Heart right ventricle (tissue), 16 donors: ENCODE measurements at regions not wholly inside any gene's neighbourhood (a gene's known extent, or its start where the extent isn't known, plus 50 kb on each side); places are given as distances from the start of the nearest gene placed in this dataset.
A peak's percentile ranks its signal among the peaks of the same experiment; 100 is the strongest.

ENCODE experiments used
- ATAC-seq, 8 donors: fragments of 200-7000 bp; cut with Tn5 transposase; one replicate each; pipeline ENCODE4 v1.9.1; 2020; ENCODE audit warnings: mild to moderate bottlenecking in 8 of 8, moderate library complexity in 8 of 8, moderate number of reproducible peaks in 1 of 8
- DNase-seq, 2 donors: peaks; one replicate each; pipeline ENCODE4 v3.0.0-alpha.2; 2020
- H3K27ac ChIP-seq, 10 donors: fragments of 200-600 bp; sonication (generic) in 2 of 10; one replicate each; pipeline versions ENCODE4 v1.5.0 to v1.8.0; 2020 to 2022; ENCODE audit warnings: mild to moderate bottlenecking in 3 of 10
- H3K27me3 ChIP-seq, 7 donors: fragments of 200-600 bp; one replicate each; pipeline ENCODE4 v1.8.0; 2021 to 2022; ENCODE audit warnings: mild to moderate bottlenecking in 2 of 7
- H3K36me3 ChIP-seq, 9 donors: fragments of 200-600 bp; sonication (generic) in 1 of 9; one replicate each; pipeline versions ENCODE4 v1.5.0 to v1.8.0; 2020 to 2022; ENCODE audit warnings: mild to moderate bottlenecking in 2 of 9
- H3K4me1 ChIP-seq, 9 donors: fragments of 200-600 bp; sonication (generic) in 1 of 9; one replicate each; pipeline versions ENCODE4 v1.5.0 to v1.8.0; 2020 to 2022; ENCODE audit warnings: mild to moderate bottlenecking in 4 of 9
- H3K4me3 ChIP-seq, 10 donors: fragments of 200-600 bp; sonication (generic) in 2 of 10; one replicate each; pipeline versions ENCODE4 v1.5.0 to v1.8.0; 2020 to 2022; ENCODE audit warnings: mild to moderate bottlenecking in 7 of 10, moderate library complexity in 2 of 10
- H3K9me3 ChIP-seq, 11 donors: fragments of 200-600 bp in 10 of 11; sonication (generic) in 2 of 11; one replicate each; pipeline versions ENCODE4 v1.5.0 to v1.8.0; 2013 to 2022; ENCODE audit warnings: mild to moderate bottlenecking in 2 of 11, control low read depth in 1 of 11, moderate library complexity in 1 of 11
- CTCF ChIP-seq, 9 donors: fragments of 200-600 bp; sonication (generic) in 2 of 9; IDR thresholded peaks; one replicate each; pipeline versions ENCODE4 v1.5.0 to v1.8.0; 2021 to 2022; ENCODE audit warnings: antibody characterized with exemption in 9 of 9, mild to moderate bottlenecking in 5 of 9, moderate library complexity in 1 of 9
- WGBS, 2 donors: extraction: QIAGEN DNeasy Blood & Tissue Kit; methylation state at CpG; one replicate each; pipeline ENCODE4 v1.1.7; 2013; ENCODE audit warnings: inconsistent platforms in 1 of 2; 5-methylcytosine and 5-hydroxymethylcytosine counted together
- intact Hi-C, 10 donors: fragments of 100-400 bp; cut with DNase I; formaldehyde crosslinking; loops; one replicate each; pipeline versions ENCODE4 v1.11.1 to v1.14.2; 2022
- donor health status: Arrhythmogenic right ventricular cardiomyopathy.
- donor health status: ischemic (EF 13 %, LVEDD 7.1; RV severe dilation, severe dysfunction).
- donor health status: healthy with polysubstance abuse.
- donor health status: DM: no; HTN: yes; CAD: no.
- donor health status: DM: no; HTN: no; CAD: no.
- donor health status: ischemic (EF 25% LVEDD 6.9; RV normal size, moderate dysfunction).
- donor health status: ischemic (EF 25% LVEDD 5.7; RV mildly dilated, moderate dysfunction).
- donor health status: healthy.
- donor health status: DM: yes; HTN: yes; CAD: no.
- donor health status: Ischemic cardiomyopathy.
- donor health status: ischemic (EF 35%, LVEDD 5.7; RV mildly dilated, moderate dysfunction).
- donor health status: nonischemic (EF 11% LVEDD 7.7; RV severe dilation, severe dysfunction).
- donor health status: DM: yes; HTN: yes; CAD: no.
- donor health status: PGD.
- donor health status: ischemic (EF 29% LVEDD 5.4; RV normal size, mild dysfunction).
- donor health status: nonischemic (EF 23%, LVEDD 6.1; RV moderate dilation, normal function).

- Histone ChIP-seq H3K36me3 (no peaks in the 10 kb centered on the region), H3K27ac (peak overlapping the region in 4 of 10 donors; percentile 16 to 78 (median 36)), H3K4me3 (no peak overlapping the region), H3K4me1 (peaks cover 0 to 29% (median 5%) of the 10 kb centered on the region in 9 donors), H3K9me3 (peaks cover 0 to 2% (median 0%) of the 10 kb centered on the region in 11 donors), H3K27me3 (no peaks in the 10 kb centered on the region)
- peak in 5 of 8 donors; percentile 15 to 34 (median 27) for ATAC-seq
- intact Hi-C loops: loop anchor here in 1 of 10 donors (5.0 kb wide), 1 partner anchor 36 kb away; no protein-coding TSS in a partner anchor
- DNase-seq: peak in 1 of 2 donors; percentile 6
- no peak for TF ChIP-seq CTCF (IDR thresholded peaks at IDR 0.05)
- 60 to 65% methylated on average over 7 of the region's 7 CpGs for WGBS, 2 donors
These were observed 316.9 kb upstream of the ZEB2 start for GRCh38 chr2:144836635-144837350.

- WGBS, 2 donors: 51 to 59% methylated on average over 4 of the region's 4 CpGs
- no peak overlapping the region for H3K4me3 ChIP-seq
- H3K27ac ChIP-seq: peak overlapping the region in 7 of 10 donors; percentile 39 to 78 (median 56)
- intact Hi-C loops: loop anchor here in 1 of 10 donors (5.0 kb wide), 1 partner anchor 37 kb away; no protein-coding TSS in a partner anchor
- no peak for TF ChIP-seq CTCF (IDR thresholded peaks at IDR 0.05)
- H3K9me3 ChIP-seq: peaks cover 0 to 2% (median 0%) of the 10 kb centered on the region in 11 donors
- H3K27me3 ChIP-seq: no peaks in the 10 kb centered on the region
- peaks cover 0 to 29% (median 5%) of the 10 kb centered on the region in 9 donors for H3K4me1 ChIP-seq
- DNase-seq (no peak), ATAC-seq (peak in 2 of 8 donors; percentile 34 to 43)
- no peaks in the 10 kb centered on the region for H3K36me3 ChIP-seq
These were observed 315.9 kb upstream of the ZEB2 start for GRCh38 chr2:144835634-144836350.

- peak in 7 of 8 donors; percentile 67 to 86 (median 79) for ATAC-seq
- no peak for TF ChIP-seq CTCF (IDR thresholded peaks at IDR 0.05)
- peak; percentile 8 to 58 for DNase-seq
- 39 to 44% methylated on average over 5 of the region's 5 CpGs for WGBS, 2 donors
- intact Hi-C loops: loop anchor here in 1 of 10 donors (5.0 kb wide), 1 partner anchor 37 kb away; no protein-coding TSS in a partner anchor
- peaks cover 0 to 2% (median 0%) of the 10 kb centered on the region in 11 donors for H3K9me3 ChIP-seq
- no peak overlapping the region for H3K4me3 ChIP-seq
- H3K27me3 ChIP-seq: no peaks in the 10 kb centered on the region
- peak overlapping the region in 8 of 10 donors; percentile 33 to 78 (median 55) for H3K27ac ChIP-seq
- H3K4me1 ChIP-seq: peaks cover 0 to 29% (median 5%) of the 10 kb centered on the region in 9 donors
- no peaks in the 10 kb centered on the region for H3K36me3 ChIP-seq
These were observed 315.2 kb upstream of the ZEB2 start for GRCh38 chr2:144834998-144835633.

GRCh38 chr2:144834363-144834762 is 314.4 kb upstream of the ZEB2 start:
- DNase-seq: no peak
- Histone ChIP-seq H3K4me3 (no peak overlapping the region), H3K36me3 (no peaks in the 10 kb centered on the region), H3K9me3 (peaks cover 0 to 2% (median 0%) of the 10 kb centered on the region in 11 donors), H3K4me1 (peaks cover 0 to 29% (median 5%) of the 10 kb centered on the region in 9 donors), H3K27ac (peak overlapping the region in 3 of 10 donors; percentile 10 to 78 (median 57)), H3K27me3 (no peaks in the 10 kb centered on the region)
- ATAC-seq: no peak
- intact Hi-C loops: no loop called here
- WGBS, 2 donors: 60 to 63% methylated on average over 4 of the region's 4 CpGs
- TF ChIP-seq CTCF (IDR thresholded peaks at IDR 0.05): no peak
